ENCODE measurements at regions not wholly inside any gene's neighbourhood (a gene's known extent, or its start where the extent isn't known, plus 50 kb on each side); places are given as distances from the start of the nearest gene placed in this dataset.

DNA sequence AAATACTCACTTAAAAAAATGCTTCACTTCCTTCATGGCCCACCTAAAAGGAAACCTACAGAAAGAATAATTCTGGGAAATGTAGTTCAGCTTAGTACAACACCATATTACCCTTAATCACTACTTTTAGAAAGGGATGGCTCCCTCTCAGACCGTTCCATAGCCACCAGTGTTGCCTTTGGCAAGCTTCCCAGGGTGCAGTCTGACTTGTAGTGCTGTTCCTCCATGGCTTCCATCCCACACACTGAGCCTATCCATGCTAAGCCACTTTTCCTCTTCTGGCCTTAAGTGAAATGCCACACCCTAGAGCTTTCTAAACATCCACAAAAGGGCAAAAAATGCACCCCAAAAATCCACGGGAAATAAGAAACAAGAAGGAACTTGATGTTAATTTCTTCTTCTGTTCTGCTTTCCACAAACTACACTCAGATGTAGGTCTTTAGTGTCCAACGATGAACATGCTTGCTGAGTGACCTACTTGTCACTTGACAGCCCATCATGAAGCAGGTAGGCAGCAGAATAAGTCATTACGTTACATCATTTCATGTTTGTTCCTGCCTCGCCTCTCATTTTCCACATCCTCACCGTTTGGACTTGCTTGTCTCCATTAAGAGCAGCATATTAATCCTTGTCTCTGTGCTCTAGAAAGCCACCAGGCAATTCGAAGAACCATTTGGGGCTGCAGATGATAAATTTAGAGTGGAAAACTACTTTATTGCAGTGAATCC, 391.1 kb upstream of the GRAMD2B start:
- TF ChIP-seq, protein P1, sequence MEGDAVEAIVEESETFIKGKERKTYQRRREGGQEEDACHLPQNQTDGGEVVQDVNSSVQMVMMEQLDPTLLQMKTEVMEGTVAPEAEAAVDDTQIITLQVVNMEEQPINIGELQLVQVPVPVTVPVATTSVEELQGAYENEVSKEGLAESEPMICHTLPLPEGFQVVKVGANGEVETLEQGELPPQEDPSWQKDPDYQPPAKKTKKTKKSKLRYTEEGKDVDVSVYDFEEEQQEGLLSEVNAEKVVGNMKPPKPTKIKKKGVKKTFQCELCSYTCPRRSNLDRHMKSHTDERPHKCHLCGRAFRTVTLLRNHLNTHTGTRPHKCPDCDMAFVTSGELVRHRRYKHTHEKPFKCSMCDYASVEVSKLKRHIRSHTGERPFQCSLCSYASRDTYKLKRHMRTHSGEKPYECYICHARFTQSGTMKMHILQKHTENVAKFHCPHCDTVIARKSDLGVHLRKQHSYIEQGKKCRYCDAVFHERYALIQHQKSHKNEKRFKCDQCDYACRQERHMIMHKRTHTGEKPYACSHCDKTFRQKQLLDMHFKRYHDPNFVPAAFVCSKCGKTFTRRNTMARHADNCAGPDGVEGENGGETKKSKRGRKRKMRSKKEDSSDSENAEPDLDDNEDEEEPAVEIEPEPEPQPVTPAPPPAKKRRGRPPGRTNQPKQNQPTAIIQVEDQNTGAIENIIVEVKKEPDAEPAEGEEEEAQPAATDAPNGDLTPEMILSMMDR (IDR thresholded peaks at IDR 0.05; ENCODE audit: borderline replicate concordance, control extremely low read depth, extremely low read depth, insufficient read depth, missing control alignments): no peak
- no peak for DNase-seq (ENCODE audit: low spot score)
- in situ Hi-C loops (cut with MboI; ENCODE audit: low sequenced_read_pairs, unreplicated experiment): no loop called here

- TF ChIP-seq, protein P1 (IDR thresholded peaks at IDR 0.05; ENCODE audit: borderline replicate concordance, control extremely low read depth, extremely low read depth, insufficient read depth, missing control alignments): no peak
- DNase-seq (ENCODE audit: low spot score): no peak
- in situ Hi-C loops (cut with MboI; ENCODE audit: low sequenced_read_pairs, unreplicated experiment): no loop called here
These were observed 379.5 kb upstream of the GRAMD2B start for GRCh38 chr5:126043688-126044087.

GRCh38 chr5:126044111-126044668, 379.0 kb upstream of the GRAMD2B start:
- TF ChIP-seq, protein P1 (IDR thresholded peaks at IDR 0.05; ENCODE audit: borderline replicate concordance, control extremely low read depth, extremely low read depth, insufficient read depth, missing control alignments): no peak
- no peak for DNase-seq (ENCODE audit: low spot score)
- in situ Hi-C loops (cut with MboI; ENCODE audit: low sequenced_read_pairs, unreplicated experiment): no loop called here

- TF ChIP-seq, protein P1 (IDR thresholded peaks at IDR 0.05; ENCODE audit: borderline replicate concordance, control extremely low read depth, extremely low read depth, insufficient read depth, missing control alignments): no peak
- DNase-seq (ENCODE audit: low spot score): no peak
- in situ Hi-C loops (cut with MboI; ENCODE audit: low sequenced_read_pairs, unreplicated experiment): no loop called here
These were observed 378.2 kb upstream of the GRAMD2B start for GRCh38 chr5:126044931-126045565.

DNA sequence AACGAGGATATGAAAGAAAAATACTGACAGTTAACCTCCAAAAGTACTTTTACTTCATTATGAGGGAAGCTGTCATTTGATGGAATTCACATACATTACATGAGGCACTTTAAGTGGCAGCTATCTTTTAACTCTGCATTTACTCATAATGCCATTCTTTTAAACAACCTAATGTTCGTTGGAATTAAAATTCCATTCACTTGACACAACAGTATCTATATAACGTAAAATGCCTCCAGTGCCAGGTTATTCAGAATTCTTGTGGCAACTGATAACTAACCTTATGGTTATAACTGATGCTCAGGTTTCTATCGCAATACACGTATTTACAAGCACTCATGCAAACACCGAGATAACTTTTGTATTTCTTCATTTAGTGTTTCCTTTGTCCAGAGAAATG, 376.9 kb upstream of the GRAMD2B start:
- in situ Hi-C loops (cut with MboI; ENCODE audit: low sequenced_read_pairs, unreplicated experiment): no loop called here
- TF ChIP-seq, protein P1 (IDR thresholded peaks at IDR 0.05; ENCODE audit: borderline replicate concordance, control extremely low read depth, extremely low read depth, insufficient read depth, missing control alignments): no peak
- no peak for DNase-seq (ENCODE audit: low spot score)

- no peak for DNase-seq (ENCODE audit: low spot score)
- in situ Hi-C loops (cut with MboI; ENCODE audit: low sequenced_read_pairs, unreplicated experiment): no loop called here
- TF ChIP-seq, protein P1 (IDR thresholded peaks at IDR 0.05; ENCODE audit: borderline replicate concordance, control extremely low read depth, extremely low read depth, insufficient read depth, missing control alignments): no peak
These were observed 376.2 kb upstream of the GRAMD2B start for GRCh38 chr5:126046846-126047571.

Measured in GM13976 (cell line).